H1 (cell line): ENCODE measurements at regions not wholly inside any gene's neighbourhood (a gene's known extent, or its start where the extent isn't known, plus 50 kb on each side); places are given as distances from the start of the nearest gene placed in this dataset.

ENCODE experiments used
- CTCF ChIA-PET: fragments of 300-600 bp; sonication (Branson Sonifier 250); formaldehyde crosslinking; loops from one replicate; lab custom pipeline; 2021; ENCODE audit not compliant: partially characterized antibody; lab: Charles Lee
- POLR2A ChIA-PET: fragments of 300-600 bp; sonication (Branson Sonifier 250); formaldehyde crosslinking; loops from one replicate; lab custom pipeline; 2021; ENCODE audit warnings: inconsistent platforms; ENCODE audit not compliant: partially characterized antibody; lab: Charles Lee
- DNase-seq, 2 experiments: peaks; one replicate each; pipeline versions ENCODE4 v3.0.0 to v3.0.0-alpha.2; 2010 to 2022; ENCODE audit warnings: low spot score in 2 of 2, low read depth in 1 of 2, mixed read lengths in 1 of 2
- FAIRE-seq: peaks from 2 replicates; lab custom pipeline; 2011; peaks lifted over from hg19 to GRCh38; lab: Jason Lieb, UNC
- H2AFZ ChIP-seq: 2 replicates; pipeline ENCODE4 v1.8.1; 2012; ENCODE audit warnings: low read length, inconsistent platforms
- H2AK5ac ChIP-seq: 2 replicates; pipeline ENCODE4 v1.6.1; 2013; ENCODE audit warnings: low read depth, low read length
- H2BK120ac ChIP-seq: replicated peaks from 2 replicates; pipeline ENCODE3; 2013; ENCODE audit warnings: low read depth, low read length, inconsistent platforms
- H2BK12ac ChIP-seq: 2 replicates; pipeline ENCODE4 v1.6.1; 2013; ENCODE audit warnings: low read depth, low read length
- H2BK15ac ChIP-seq: 2 replicates; pipeline ENCODE4 v1.6.1; 2013; ENCODE audit warnings: low read length
- H2BK20ac ChIP-seq: 2 replicates; pipeline ENCODE4 v1.6.1; 2013; ENCODE audit warnings: low read length
- H2BK5ac ChIP-seq: 2 replicates; pipeline ENCODE4 v1.6.1; 2013; ENCODE audit warnings: low read depth, low read length
- H3K14ac ChIP-seq: 2 replicates; pipeline ENCODE4 v1.6.1; 2013; ENCODE audit warnings: inconsistent platforms; ENCODE audit not compliant: insufficient read length
- H3K18ac ChIP-seq: 2 replicates; pipeline ENCODE4 v1.6.1; 2013; ENCODE audit warnings: low read length; ENCODE audit errors: extremely low read depth
- H3K23ac ChIP-seq: 2 replicates; pipeline ENCODE4 v1.6.1; 2013; ENCODE audit warnings: inconsistent platforms; ENCODE audit not compliant: insufficient read length
- H3K23me2 ChIP-seq: 2 replicates; pipeline ENCODE4 v1.6.1; 2013; ENCODE audit warnings: low read depth, low read length
- H3K27ac ChIP-seq: 2 replicates; pipeline ENCODE4 v1.6.1; 2011; ENCODE audit warnings: low read depth, low read length, inconsistent platforms
- H3K27me3 ChIP-seq, 4 experiments: replicated peaks in 1 of 4; 1 replicate in 1 of 4; 2 replicates in 3 of 4; pipeline versions ENCODE4 v1.6.1 to v1.8.1; 2011 to 2013; ENCODE audit warnings: low read length in 3 of 4, mild to moderate bottlenecking in 3 of 4, inconsistent platforms in 2 of 4, mixed read lengths in 2 of 4, moderate library complexity in 1 of 4; ENCODE audit not compliant: control insufficient read depth in 3 of 4, insufficient read depth in 3 of 4; ENCODE audit errors: extremely low read depth in 1 of 4
- H3K36me3 ChIP-seq, 4 experiments: 2 replicates each; pipeline versions ENCODE4 v1.6.1 to v1.8.1; 2011 to 2013; ENCODE audit warnings: mild to moderate bottlenecking in 4 of 4, low read length in 3 of 4, moderate library complexity in 2 of 4, control low read depth in 1 of 4, inconsistent platforms in 1 of 4; ENCODE audit not compliant: insufficient read depth in 4 of 4, control insufficient read depth in 2 of 4
- H3K4ac ChIP-seq: replicated peaks from 2 replicates; pipeline ENCODE3; 2013; ENCODE audit warnings: low read length, low read depth, mixed read lengths, inconsistent platforms; ENCODE audit not compliant: insufficient read length
- H3K4me1 ChIP-seq, 4 experiments: replicated peaks in 1 of 4; 1 replicate in 1 of 4; 2 replicates in 3 of 4; pipeline versions ENCODE4 v1.6.1 to v1.8.1; 2011 to 2013; ENCODE audit warnings: low read length in 3 of 4, inconsistent platforms in 2 of 4, mixed read lengths in 1 of 4; ENCODE audit not compliant: insufficient read depth in 4 of 4, control insufficient read depth in 3 of 4
- H3K4me2 ChIP-seq, 2 experiments: 2 replicates each; pipeline versions ENCODE4 v1.6.1 to v1.8.1; 2011 to 2013; ENCODE audit warnings: low read depth in 2 of 2, low read length in 2 of 2, control low read depth in 1 of 2, inconsistent platforms in 1 of 2, mild to moderate bottlenecking in 1 of 2; ENCODE audit not compliant: insufficient read depth in 1 of 2
- H3K4me3 ChIP-seq, 4 experiments: fragments of 200-600, 300-600 bp in 1 of 4; sonication (generic), shearing (Covaris generic), sonication (Bioruptor Twin) in 1 of 4; 2 replicates each; pipeline versions ENCODE4 v1.5.1 to v1.8.1; 2011 to 2016; ENCODE audit warnings: low read length in 4 of 4, low read depth in 3 of 4, control low read depth in 2 of 4, inconsistent platforms in 2 of 4, mild to moderate bottlenecking in 2 of 4, mixed read lengths in 1 of 4, moderate library complexity in 1 of 4; ENCODE audit not compliant: insufficient read depth in 2 of 4; ENCODE audit errors: extremely low read depth in 1 of 4
- H3K56ac ChIP-seq: replicated peaks from 2 replicates; pipeline ENCODE3; 2013; ENCODE audit warnings: low read depth, mild to moderate bottlenecking, mixed read lengths, low read length, inconsistent platforms; ENCODE audit not compliant: insufficient read length
- H3K79me1 ChIP-seq: 2 replicates; pipeline ENCODE4 v1.6.1; 2013; ENCODE audit warnings: low read depth, low read length, control low read depth
- H3K79me2 ChIP-seq, 2 experiments: 2 replicates each; pipeline versions ENCODE4 v1.6.1 to v1.8.1; 2012 to 2013; ENCODE audit warnings: low read length in 2 of 2, mild to moderate bottlenecking in 2 of 2, inconsistent platforms in 1 of 2; ENCODE audit not compliant: insufficient read depth in 2 of 2, control insufficient read depth in 1 of 2
- H3K9ac ChIP-seq, 4 experiments: replicated peaks in 1 of 4; 1 replicate in 1 of 4; 2 replicates in 3 of 4; pipeline versions ENCODE4 v1.6.1 to v1.8.1; 2011 to 2013; ENCODE audit warnings: low read depth in 3 of 4, low read length in 3 of 4, control low read depth in 2 of 4, mild to moderate bottlenecking in 2 of 4, moderate library complexity in 2 of 4, inconsistent platforms in 1 of 4; ENCODE audit errors: extremely low read depth in 1 of 4
- H3K9me3 ChIP-seq, 2 experiments: 2 replicates each; pipeline versions ENCODE4 v1.6.1 to v1.8.1; 2012 to 2013; ENCODE audit warnings: mild to moderate bottlenecking in 2 of 2, moderate library complexity in 2 of 2, control low read depth in 1 of 2, inconsistent platforms in 1 of 2, low read depth in 1 of 2, low read length in 1 of 2, mixed read lengths in 1 of 2; ENCODE audit not compliant: insufficient read depth in 2 of 2
- H4K20me1 ChIP-seq, 2 experiments: replicated peaks in 1 of 2; 2 replicates each; pipeline versions ENCODE3 to v1.8.1; 2011 to 2013; ENCODE audit warnings: inconsistent platforms in 2 of 2, low read length in 2 of 2, mild to moderate bottlenecking in 1 of 2; ENCODE audit not compliant: insufficient read depth in 2 of 2, control insufficient read depth in 1 of 2
- H4K5ac ChIP-seq: 2 replicates; pipeline ENCODE4 v1.6.1; 2013; ENCODE audit warnings: low read length, low read depth, mixed read lengths, inconsistent platforms; ENCODE audit not compliant: insufficient read length
- H4K8ac ChIP-seq: 2 replicates; pipeline ENCODE4 v1.8.0; 2013; ENCODE audit warnings: mild to moderate bottlenecking, moderate library complexity, low read length, inconsistent platforms; ENCODE audit not compliant: insufficient read depth; ENCODE audit errors: extremely low read depth
- H4K91ac ChIP-seq: replicated peaks from 2 replicates; pipeline ENCODE3; 2013; ENCODE audit warnings: low read length, mixed read lengths, inconsistent platforms; ENCODE audit not compliant: insufficient read length
- CBX8 ChIP-seq: fragments of 300-800, 300-1000 bp; sonication (generic); IDR thresholded peaks from 2 replicates; pipeline ENCODE4 v1.7.1; 2016; ENCODE audit warnings: low read depth, low read length, borderline replicate concordance
- CHD2 ChIP-seq: IDR thresholded peaks from 2 replicates; pipeline ENCODE4 v1.6.1; 2012; ENCODE audit warnings: low read length, improper control_type of control experiment
- GTF2F1 ChIP-seq: IDR thresholded peaks from 2 replicates; pipeline ENCODE4 v1.6.1; 2012; ENCODE audit warnings: low read depth, low read length, improper control_type of control experiment, borderline replicate concordance
- JUN ChIP-seq: IDR thresholded peaks from 2 replicates; pipeline ENCODE4 v1.6.1; 2011; ENCODE audit warnings: low read depth, mild to moderate bottlenecking, improper control_type of control experiment, low read length
- KDM4A ChIP-seq: IDR thresholded peaks from one replicate; pipeline ENCODE4 v1.7.1; 2012; ENCODE audit warnings: low read depth, mild to moderate bottlenecking, moderate library complexity, low read length, inconsistent platforms; ENCODE audit not compliant: severe bottlenecking
- POLR2AphosphoS5 ChIP-seq: IDR thresholded peaks from 2 replicates; pipeline ENCODE4 v1.6.1; 2011; ENCODE audit warnings: low read depth, low read length
- RAD21 ChIP-seq, 2 experiments: IDR thresholded peaks in 1 of 2; conservative IDR thresholded peaks in 1 of 2; 2 replicates each; pipeline ENCODE4 v1.6.1; 2011; ENCODE audit warnings: low read depth in 2 of 2, low read length in 2 of 2, improper control_type of control experiment in 1 of 2, inconsistent platforms in 1 of 2, mild to moderate bottlenecking in 1 of 2, moderate library complexity in 1 of 2
- RFX5 ChIP-seq: IDR thresholded peaks from 2 replicates; pipeline ENCODE4 v1.6.1; 2011; ENCODE audit warnings: low read depth, low read length, improper control_type of control experiment, borderline replicate concordance
- SP4 ChIP-seq: IDR thresholded peaks from 2 replicates; pipeline ENCODE4 v1.6.1; 2012; ENCODE audit warnings: low read length, inconsistent platforms
- TAF7 ChIP-seq: optimal IDR thresholded peaks from 2 replicates; pipeline ENCODE3; 2011; ENCODE audit warnings: low read depth, mild to moderate bottlenecking, inconsistent platforms, low read length, moderate library complexity, borderline replicate concordance
- TCF12 ChIP-seq: IDR thresholded peaks from 2 replicates; pipeline ENCODE4 v1.6.1; 2011; ENCODE audit warnings: low read depth, mild to moderate bottlenecking, low read length
- WGBS, 2 experiments: shearing (Covaris generic) in 1 of 2; methylation state at CpG; one replicate each; pipeline versions ENCODE4 v1.1.6 to v1.1.7; 2013 to 2015; ENCODE audit warnings: low lambda C conversion rate in 2 of 2, mixed read lengths in 2 of 2, inconsistent platforms in 1 of 2, low coverage in 1 of 2, missing lambda C conversion rate in 1 of 2; ENCODE audit not compliant: insufficient replicate concordance in 2 of 2, insufficient coverage in 1 of 2, insufficient read length in 1 of 2; ENCODE audit errors: extremely low coverage in 1 of 2, missing lambda C conversion rate in 1 of 2; 5-methylcytosine and 5-hydroxymethylcytosine counted together

- H2BK5ac ChIP-seq, result no peak overlapping the region
- 90% methylated on average over 2 of the region's 2 CpGs; no CpG with 5 or more reads in 1 of the 2 experiments for WGBS, 2 experiments
- no peak overlapping the region for H4K8ac ChIP-seq
- H3K79me2 ChIP-seq, result no peaks in the 10 kb centered on the region
- H3K4me2 ChIP-seq, result no peak overlapping the region
- no peaks in the 10 kb centered on the region for H3K27me3 ChIP-seq
- no peak overlapping the region for H2BK120ac ChIP-seq
- CTCF ChIA-PET, result no interaction called here
- H3K14ac ChIP-seq, result no peak overlapping the region
- no peak overlapping the region for H2BK15ac ChIP-seq
- H3K9ac ChIP-seq, result no peak overlapping the region
- no peaks in the 10 kb centered on the region for H3K4me1 ChIP-seq
- H3K23ac ChIP-seq, result no peak overlapping the region
- no peak overlapping the region for H3K18ac ChIP-seq
- no peak overlapping the region for H2BK20ac ChIP-seq
- no peak overlapping the region for H4K5ac ChIP-seq
- no peaks in the 10 kb centered on the region for H4K20me1 ChIP-seq
- H3K36me3 ChIP-seq, result no peaks in the 10 kb centered on the region
- no peak overlapping the region for H2AK5ac ChIP-seq
- H2BK12ac ChIP-seq, result no peak overlapping the region
- FAIRE-seq (no peak), DNase-seq (no peak)
- no peaks in the 10 kb centered on the region for H3K79me1 ChIP-seq
- H3K23me2 ChIP-seq, result no peaks in the 10 kb centered on the region
- H2AFZ ChIP-seq, result peak overlapping the region; percentile 53; the same call in 1 of the 2 replicates
- H3K4ac ChIP-seq, result no peak overlapping the region
- no peaks in the 10 kb centered on the region for H3K9me3 ChIP-seq
- POLR2A ChIA-PET, result no interaction called here
- no peak overlapping the region for H4K91ac ChIP-seq
- no peak overlapping the region for H3K4me3 ChIP-seq
- H3K27ac ChIP-seq, result no peak overlapping the region
- H3K56ac ChIP-seq, result no peak overlapping the region
- TF ChIP-seq CBX8 (no peak), GTF2F1 (no peak), RAD21 (IDR thresholded peaks at IDR 0.05 in 1 of 2, conservative IDR thresholded peaks at IDR 0.05 in 1 of 2; ENCODE audit: low read depth in 2 of 2, low read length in 2 of 2) (no peak), TCF12 (no peak), JUN (no peak), RFX5 (no peak), SP4 (no peak), CHD2 (no peak), TAF7 (no peak), KDM4A (no peak), POLR2AphosphoS5 (no peak)
These were observed 1388.4 kb upstream of the MIR17HG start for GRCh38 chr13:89959074-89959473.
